Activated CD4-positive, alpha-beta T cell treated with anti-CD3 and anti-CD28 coated beads for 36 hours (primary cell): ENCODE measurements at regions not wholly inside any gene's neighbourhood (a gene's known extent, or its start where the extent isn't known, plus 50 kb on each side); places are given as distances from the start of the nearest gene placed in this dataset.

Experiments used
- ATAC-seq: fragments of 200-7000 bp; cut with Tn5 transposase; one replicate; pipeline ENCODE4 v1.10.0; 2021; ENCODE audit warnings: mild to moderate bottlenecking, moderate library complexity
- CTCF ChIA-PET: fragments of 350-600 bp; sonication (Branson Sonifier 250); formaldehyde crosslinking; loops from one replicate; lab custom pipeline; 2021; ENCODE audit warnings: antibody characterized with exemption; lab: Charles Lee
- POLR2A ChIA-PET: fragments of 350-600 bp; sonication (Branson Sonifier 250); formaldehyde crosslinking; loops from one replicate; lab custom pipeline; 2021; ENCODE audit warnings: antibody characterized with exemption, inconsistent platforms; lab: Charles Lee
- DNase-seq: peaks from one replicate; pipeline ENCODE4 v3.0.0-alpha.2; 2020
- H3K27ac Mint-ChIP-seq: one replicate; pipeline ENCODE4 v1.8.0; 2021; ENCODE audit warnings: mixed read lengths
- H3K27me3 Mint-ChIP-seq: one replicate; pipeline ENCODE4 v1.8.0; 2021; ENCODE audit warnings: mixed read lengths
- H3K36me3 Mint-ChIP-seq: one replicate; pipeline ENCODE4 v1.8.0; 2021; ENCODE audit warnings: low read depth, mixed read lengths
- H3K4me1 Mint-ChIP-seq: one replicate; pipeline ENCODE4 v1.8.0; 2021; ENCODE audit warnings: mixed read lengths
- H3K4me3 Mint-ChIP-seq: one replicate; pipeline ENCODE4 v1.8.0; 2021; ENCODE audit warnings: mild to moderate bottlenecking, moderate library complexity, mixed read lengths
- H3K9me3 Mint-ChIP-seq: one replicate; pipeline ENCODE4 v1.8.0; 2021; ENCODE audit warnings: low read depth, mixed read lengths
- intact Hi-C, 2 experiments: fragments of 100-400 bp; cut with DNase I in 1 of 2; cut with micrococcal nuclease in 1 of 2; formaldehyde crosslinking; loops; one replicate each; pipeline versions ENCODE4 v1.14.2 to v1.15.1; 2022 to 2024; cut with DNase I, micrococcal nuclease

DNA sequence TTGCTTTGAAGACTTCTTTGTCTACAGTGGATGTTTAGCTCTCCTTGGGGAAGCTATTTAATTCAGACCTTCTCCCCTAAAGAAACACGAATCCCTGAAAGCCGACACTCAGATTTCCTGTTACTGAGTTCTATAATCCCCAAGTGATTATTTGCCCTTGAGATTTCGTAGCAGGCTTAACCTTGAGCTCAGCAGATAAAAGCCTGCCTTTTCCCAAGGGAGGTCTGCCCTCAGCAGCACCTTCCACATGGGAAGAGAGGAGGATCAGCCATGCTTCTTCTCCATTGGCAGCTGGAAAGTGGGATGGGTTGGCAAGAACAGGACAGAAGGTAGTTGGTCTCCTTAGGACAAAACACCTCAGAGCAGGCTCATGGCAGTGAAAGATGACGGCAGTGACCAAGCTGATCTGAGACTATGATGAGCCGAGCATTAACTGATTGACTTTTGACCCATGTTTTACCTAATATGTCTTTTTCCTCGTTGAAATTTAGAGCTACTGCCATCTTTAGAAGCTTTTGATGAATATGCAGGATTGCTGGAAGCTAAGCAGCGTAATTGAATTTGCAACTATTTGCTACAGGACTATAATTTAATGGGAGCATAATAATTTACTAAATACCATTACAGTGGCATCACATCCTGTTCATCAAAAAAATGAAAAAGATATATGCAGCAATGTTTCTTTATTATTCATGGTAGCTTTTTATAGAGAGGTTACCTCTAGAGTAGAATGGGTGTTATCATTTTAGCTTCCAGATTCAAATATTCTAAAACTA lies 511.1 kb upstream of the ID2 start:
- DNase-seq = no peak
- Mint-ChIP-seq H3K27ac (no peak overlapping the region), H3K4me1 (peaks cover 13% of the 10 kb centered on the region), H3K4me3 (no peak overlapping the region), H3K36me3 (no peaks in the 10 kb centered on the region), H3K27me3 (no peaks in the 10 kb centered on the region), H3K9me3 (peaks cover 4% of the 10 kb centered on the region)
- intact Hi-C loops = no loop called here
- ChIA-PET POLR2A (interaction anchor here (0.6 to 0.8 kb wide), 2 partner anchors 19 to 34 kb away, joined by 3 to 9 read pairs; no protein-coding TSS in a partner anchor), CTCF (interaction anchor here (0.5 to 1.2 kb wide), 3 partner anchors 11 to 126 kb away, joined by 4 to 5 read pairs (median 4); no protein-coding TSS in a partner anchor)
- ATAC-seq = no peak

DNA sequence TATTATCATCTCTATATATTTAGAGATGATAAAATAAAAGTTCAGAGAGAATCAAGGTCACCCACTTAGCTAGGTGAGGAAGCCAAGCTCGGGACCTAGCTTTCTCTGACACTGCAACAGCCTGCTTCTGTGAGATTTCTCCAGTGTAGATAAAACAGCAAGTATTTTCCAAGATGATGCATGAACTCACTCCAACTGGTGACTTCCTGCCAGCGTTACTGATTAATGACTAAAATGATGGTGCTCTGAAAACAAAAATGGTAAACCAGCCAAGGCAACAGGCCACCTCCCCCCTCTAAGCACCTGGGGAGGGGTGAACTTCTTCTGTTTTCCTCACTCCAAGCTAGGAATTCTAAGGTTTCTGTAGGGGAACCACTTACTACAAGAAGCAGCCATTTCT lies 510.2 kb upstream of the ID2 start:
- ChIA-PET CTCF (no interaction called here), POLR2A (no interaction called here)
- Mint-ChIP-seq H3K27me3 (peaks cover 2% of the 10 kb centered on the region), H3K27ac (no peak overlapping the region), H3K36me3 (no peaks in the 10 kb centered on the region), H3K4me1 (peaks cover 13% of the 10 kb centered on the region), H3K4me3 (no peak overlapping the region), H3K9me3 (peaks cover 6% of the 10 kb centered on the region)
- no peak for DNase-seq
- intact Hi-C loops = no loop called here
- no peak for ATAC-seq

DNA sequence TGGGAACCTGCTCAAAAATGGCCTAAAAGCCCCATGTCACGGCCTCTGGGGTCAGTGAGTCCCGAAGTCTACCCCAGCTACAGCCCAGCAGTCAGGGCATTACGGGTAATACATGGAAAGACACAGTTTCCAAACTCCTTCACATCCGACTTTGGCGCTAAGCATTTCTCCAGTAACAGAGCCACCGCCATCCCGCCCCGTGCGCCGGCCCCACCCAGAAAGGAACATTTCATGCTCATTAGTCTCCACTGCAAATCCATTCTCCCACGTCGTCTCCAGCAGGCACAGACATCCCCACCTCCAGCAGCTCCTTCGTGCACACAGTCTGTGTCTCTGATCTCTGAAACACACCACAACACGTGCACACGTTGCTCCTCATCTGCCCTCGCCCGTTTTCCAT lies 509.2 kb upstream of the ID2 start:
- ChIA-PET POLR2A (no interaction called here), CTCF (no interaction called here)
- H3K4me1 Mint-ChIP-seq = peaks cover 13% of the 10 kb centered on the region
- intact Hi-C loops = no loop called here
- peaks cover 6% of the 10 kb centered on the region for H3K9me3 Mint-ChIP-seq
- no peak overlapping the region for H3K4me3 Mint-ChIP-seq
- ATAC-seq = no peak
- H3K27me3 Mint-ChIP-seq = peaks cover 2% of the 10 kb centered on the region
- DNase-seq = no peak
- no peaks in the 10 kb centered on the region for H3K36me3 Mint-ChIP-seq
- H3K27ac Mint-ChIP-seq = no peak overlapping the region

DNA sequence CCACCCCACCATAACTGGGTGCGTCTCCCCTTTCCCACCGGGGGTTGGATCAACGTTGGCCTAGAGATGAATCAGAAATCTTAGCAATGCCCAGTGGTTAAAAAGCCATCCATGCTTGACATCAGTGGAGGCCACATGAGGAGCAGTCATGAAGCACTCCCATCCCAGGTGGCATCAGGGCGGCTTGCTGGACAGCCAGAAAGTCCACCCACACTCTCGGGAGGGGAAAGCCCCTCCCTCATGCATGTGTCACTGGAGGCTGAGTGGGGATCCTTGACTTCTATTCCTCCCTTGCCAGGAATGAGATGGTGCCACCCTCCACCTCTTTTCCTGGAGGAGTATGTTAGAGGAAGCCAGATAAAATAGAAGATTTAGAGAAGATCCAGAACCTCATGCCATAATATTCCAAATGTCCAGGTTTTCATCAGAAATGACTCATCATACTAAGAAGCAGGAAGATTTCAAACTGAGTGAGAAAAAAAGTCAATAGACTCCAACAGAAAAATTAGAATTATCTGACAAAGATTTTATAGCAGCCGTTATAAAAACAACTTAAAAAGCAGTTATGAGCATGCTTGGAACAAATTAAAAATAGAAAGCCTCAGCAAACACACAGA lies 507.1 kb upstream of the ID2 start:
- DNase-seq (no peak), ATAC-seq (no peak)
- Mint-ChIP-seq H3K9me3 (peaks cover 8% of the 10 kb centered on the region), H3K4me1 (peaks cover 2% of the 10 kb centered on the region), H3K27me3 (peaks cover 2% of the 10 kb centered on the region), H3K4me3 (no peak overlapping the region), H3K36me3 (no peaks in the 10 kb centered on the region), H3K27ac (no peak overlapping the region)
- CTCF ChIA-PET = no interaction called here
- intact Hi-C loops = no loop called here
- POLR2A ChIA-PET = no interaction called here

DNA sequence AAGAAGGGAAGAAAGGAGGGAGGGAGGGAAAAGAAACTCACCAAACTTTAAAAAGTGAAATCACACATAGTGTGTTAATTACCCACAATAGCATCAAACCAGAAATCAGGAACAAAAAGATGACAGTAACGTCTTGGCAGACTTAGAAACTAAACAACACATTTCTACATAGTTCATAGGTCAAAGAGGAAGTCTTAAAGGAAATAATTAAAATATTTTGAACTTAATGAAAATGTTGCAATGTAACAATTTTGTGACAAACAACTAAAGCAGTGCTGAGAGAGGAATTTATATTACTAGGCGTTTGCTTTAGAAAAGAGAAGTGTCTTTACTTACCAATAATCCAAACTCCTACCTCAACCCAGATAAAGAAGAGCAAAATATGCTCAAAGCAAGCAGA lies 505.0 kb upstream of the ID2 start:
- intact Hi-C loops = no loop called here
- no peaks in the 10 kb centered on the region for H3K4me1 Mint-ChIP-seq
- DNase-seq = no peak
- H3K27me3 Mint-ChIP-seq = peaks cover 2% of the 10 kb centered on the region
- no peak overlapping the region for H3K27ac Mint-ChIP-seq
- ATAC-seq = no peak
- H3K9me3 Mint-ChIP-seq = peaks cover 10% of the 10 kb centered on the region
- POLR2A ChIA-PET = no interaction called here
- CTCF ChIA-PET = no interaction called here
- no peak overlapping the region for H3K4me3 Mint-ChIP-seq
- peaks cover 2% of the 10 kb centered on the region for H3K36me3 Mint-ChIP-seq

DNA sequence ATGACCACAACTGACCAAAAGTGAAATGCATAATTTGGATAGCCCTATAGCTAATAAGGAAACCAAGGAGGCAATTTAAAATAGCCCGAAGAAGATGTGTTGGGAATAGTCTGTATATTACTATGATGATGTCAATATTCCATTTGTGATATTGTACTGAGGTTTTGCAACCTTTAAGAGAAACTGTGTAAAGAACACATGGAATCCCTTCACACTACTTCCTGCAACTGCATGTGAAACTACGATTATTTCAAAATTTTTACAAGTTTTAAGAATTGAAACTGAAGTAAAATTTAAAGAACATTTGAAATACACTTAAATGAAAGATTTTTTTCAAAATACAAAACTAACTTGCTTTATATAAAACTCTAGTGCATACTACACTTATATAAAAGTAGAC lies 504.3 kb upstream of the ID2 start:
- no peak overlapping the region for H3K4me3 Mint-ChIP-seq
- H3K27me3 Mint-ChIP-seq = peaks cover 2% of the 10 kb centered on the region
- intact Hi-C loops = no loop called here
- CTCF ChIA-PET = interaction anchor here (0.8 kb wide), 1 partner anchor 9 kb away, joined by 4 read pairs; no protein-coding TSS in a partner anchor
- H3K27ac Mint-ChIP-seq = no peak overlapping the region
- ATAC-seq (no peak), DNase-seq (no peak)
- no peaks in the 10 kb centered on the region for H3K4me1 Mint-ChIP-seq
- H3K9me3 Mint-ChIP-seq = peaks cover 10% of the 10 kb centered on the region
- POLR2A ChIA-PET = no interaction called here
- peaks cover 2% of the 10 kb centered on the region for H3K36me3 Mint-ChIP-seq

DNA sequence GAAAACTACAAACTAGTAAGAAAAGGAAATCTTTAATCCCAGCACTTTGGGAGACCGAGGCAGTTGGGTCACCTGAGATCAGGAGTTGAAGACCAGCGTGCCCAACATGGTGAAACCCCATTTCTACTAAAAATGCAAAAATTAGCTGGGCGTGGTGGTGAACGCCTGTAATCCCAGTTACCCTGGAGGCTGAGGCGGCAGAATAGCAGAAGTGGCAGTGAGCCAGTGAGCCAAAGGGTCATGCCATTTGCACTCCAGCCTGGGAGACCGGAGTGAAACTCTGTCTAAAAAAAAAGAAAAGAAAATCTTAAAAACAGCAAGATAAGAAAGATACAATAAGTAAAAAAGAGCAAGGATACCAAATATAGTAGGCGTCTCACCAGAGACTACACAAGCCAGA lies 502.9 kb upstream of the ID2 start:
- no peak for ATAC-seq
- H3K9me3 Mint-ChIP-seq = peaks cover 10% of the 10 kb centered on the region
- no peak overlapping the region for H3K27ac Mint-ChIP-seq
- intact Hi-C loops = no loop called here
- peaks cover 2% of the 10 kb centered on the region for H3K36me3 Mint-ChIP-seq
- H3K27me3 Mint-ChIP-seq = peaks cover 2% of the 10 kb centered on the region
- H3K4me1 Mint-ChIP-seq = no peaks in the 10 kb centered on the region
- ChIA-PET POLR2A (no interaction called here), CTCF (no interaction called here)
- DNase-seq = no peak
- no peak overlapping the region for H3K4me3 Mint-ChIP-seq

DNA sequence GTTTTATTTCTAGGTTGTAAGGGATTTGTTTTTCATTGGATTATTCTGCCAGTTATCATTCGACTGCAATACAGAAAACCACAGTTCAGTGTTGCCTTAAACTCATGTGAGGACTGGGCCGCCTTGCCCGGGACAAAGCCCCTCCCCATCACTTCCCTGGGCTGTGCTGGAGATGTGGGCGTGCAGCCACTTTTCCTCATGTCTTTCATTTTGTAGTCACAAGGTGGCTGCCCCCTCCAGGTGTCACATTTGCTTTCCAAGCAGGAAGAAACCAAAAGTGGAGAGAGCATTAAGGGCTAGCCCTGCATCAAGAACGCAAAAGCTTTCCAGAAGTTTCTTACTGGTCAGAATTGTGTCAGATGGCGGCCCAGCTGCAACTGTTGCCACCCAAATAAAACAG lies 492.5 kb upstream of the ID2 start:
- H3K27ac Mint-ChIP-seq = no peak overlapping the region
- intact Hi-C loops = no loop called here
- DNase-seq (no peak), ATAC-seq (no peak)
- H3K36me3 Mint-ChIP-seq = peaks cover 1% of the 10 kb centered on the region
- no peaks in the 10 kb centered on the region for H3K4me1 Mint-ChIP-seq
- no peaks in the 10 kb centered on the region for H3K27me3 Mint-ChIP-seq
- ChIA-PET POLR2A (no interaction called here), CTCF (interaction anchor here (0.9 kb wide), 1 partner anchor 19 kb away, joined by 4 read pairs; no protein-coding TSS in a partner anchor)
- H3K4me3 Mint-ChIP-seq = no peak overlapping the region
- no peaks in the 10 kb centered on the region for H3K9me3 Mint-ChIP-seq

DNA sequence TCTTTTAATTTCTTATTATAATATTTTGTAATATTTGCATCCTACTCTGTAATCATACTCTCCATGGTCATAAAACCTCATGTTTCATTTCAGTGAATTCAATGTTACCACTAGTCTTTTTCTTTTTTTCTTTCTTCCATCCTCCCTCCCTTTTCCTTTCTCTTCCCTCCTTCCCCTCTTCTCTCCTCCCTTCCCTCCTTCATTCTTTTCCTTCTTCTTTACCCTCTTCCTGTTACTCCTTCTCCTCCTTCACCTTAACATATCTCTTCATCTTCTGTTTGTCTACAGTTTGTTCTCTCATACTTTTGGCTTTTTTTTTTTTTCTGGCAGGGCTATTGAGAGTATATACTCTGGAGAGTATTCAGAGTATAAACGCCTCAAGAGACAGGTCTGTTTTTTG lies 491.6 kb upstream of the ID2 start:
- H3K27ac Mint-ChIP-seq = no peak overlapping the region
- H3K9me3 Mint-ChIP-seq = no peaks in the 10 kb centered on the region
- intact Hi-C loops = no loop called here
- CTCF ChIA-PET = interaction anchor here (0.9 kb wide), 1 partner anchor 20 kb away, joined by 4 read pairs; no protein-coding TSS in a partner anchor
- POLR2A ChIA-PET = no interaction called here
- H3K36me3 Mint-ChIP-seq = peaks cover 1% of the 10 kb centered on the region
- no peak overlapping the region for H3K4me3 Mint-ChIP-seq
- no peak for ATAC-seq
- no peaks in the 10 kb centered on the region for H3K27me3 Mint-ChIP-seq
- H3K4me1 Mint-ChIP-seq = no peaks in the 10 kb centered on the region
- no peak for DNase-seq

DNA sequence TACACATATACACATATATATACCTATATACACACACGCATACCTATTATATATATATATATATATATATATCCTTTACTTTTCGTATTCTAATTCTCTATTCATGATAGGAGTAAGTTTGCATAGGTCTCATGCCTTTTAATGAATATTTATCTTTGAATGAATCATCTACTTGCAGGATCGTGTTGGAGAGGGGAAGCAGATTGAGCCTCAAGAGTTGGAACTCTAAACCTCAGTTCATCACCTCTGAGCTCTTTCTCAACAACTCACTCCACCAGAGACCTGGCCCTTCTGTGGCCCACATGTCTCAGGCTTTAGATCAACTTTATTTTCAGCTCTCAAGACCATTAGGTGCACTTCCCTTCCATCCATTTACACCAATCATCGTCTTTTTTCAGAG lies 490.4 kb upstream of the ID2 start:
- Mint-ChIP-seq H3K4me1 (no peaks in the 10 kb centered on the region), H3K36me3 (no peaks in the 10 kb centered on the region), H3K27ac (no peak overlapping the region), H3K9me3 (no peaks in the 10 kb centered on the region), H3K27me3 (no peaks in the 10 kb centered on the region), H3K4me3 (no peak overlapping the region)
- intact Hi-C loops = no loop called here
- no peak for DNase-seq
- CTCF ChIA-PET = interaction anchor here (0.5 kb wide), 1 partner anchor 9 kb away, joined by 3 read pairs; no protein-coding TSS in a partner anchor
- ATAC-seq = no peak
- POLR2A ChIA-PET = interaction anchor here (0.7 kb wide), 1 partner anchor 255 kb away, joined by 10 read pairs; no protein-coding TSS in a partner anchor

DNA sequence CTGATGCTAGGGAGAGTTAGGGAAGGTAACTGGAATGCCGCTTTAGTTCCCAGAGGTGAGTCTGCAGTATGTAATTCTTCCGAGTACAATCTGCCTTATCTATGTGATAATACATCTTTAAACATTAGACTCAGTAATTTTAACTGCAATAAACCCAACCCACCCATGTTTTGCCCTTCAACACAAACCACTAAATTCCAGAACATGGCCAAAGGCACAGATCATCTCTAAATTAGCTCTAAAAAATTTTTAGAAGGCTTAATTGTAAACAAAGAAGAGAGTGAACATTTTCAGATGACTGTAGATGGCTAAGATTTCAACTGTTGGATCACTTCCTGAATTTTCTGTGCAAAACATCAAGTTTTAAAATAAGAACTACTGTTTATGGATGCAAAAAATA lies 488.7 kb upstream of the ID2 start:
- POLR2A ChIA-PET = no interaction called here
- no peaks in the 10 kb centered on the region for H3K4me1 Mint-ChIP-seq

More for the DNA sequence above, 488.7 kb upstream of the ID2 start:
- CTCF ChIA-PET = no interaction called here
- H3K27ac Mint-ChIP-seq = no peak overlapping the region
- H3K36me3 Mint-ChIP-seq = no peaks in the 10 kb centered on the region
- H3K4me3 Mint-ChIP-seq = no peak overlapping the region
- intact Hi-C loops = no loop called here
- H3K9me3 Mint-ChIP-seq = no peaks in the 10 kb centered on the region
- no peaks in the 10 kb centered on the region for H3K27me3 Mint-ChIP-seq
- ATAC-seq (no peak), DNase-seq (no peak)
